Esophagus squamous epithelium (tissue), 4 donors: ENCODE measurements at regions not wholly inside any gene's neighbourhood (a gene's known extent, or its start where the extent isn't known, plus 50 kb on each side); places are given as distances from the start of the nearest gene placed in this dataset.

Source experiments
- POLR2A ChIP-seq, 4 donors: fragments of 450-650 bp; IDR thresholded peaks; one replicate each; pipeline ENCODE4 v1.6.1; 2017; ENCODE audit warnings: antibody characterized with exemption in 4 of 4, mild to moderate bottlenecking in 4 of 4, moderate library complexity in 3 of 4
- TF ChIP-seq, protein P1 (sequence below), 6 experiments: fragments of 450-650 bp in 4 of 6; fragments of 200-600 bp in 2 of 6; sonication (generic) in 2 of 6; IDR thresholded peaks; one replicate each; pipeline ENCODE4 v1.5.1; 2016 to 2019; ENCODE audit warnings: antibody characterized with exemption in 6 of 6, mild to moderate bottlenecking in 4 of 6, moderate library complexity in 4 of 6

GRCh38 chr18:46212398-46212797 is 108.2 kb downstream of the HAUS1 start:
- TF ChIP-seq, protein P1, sequence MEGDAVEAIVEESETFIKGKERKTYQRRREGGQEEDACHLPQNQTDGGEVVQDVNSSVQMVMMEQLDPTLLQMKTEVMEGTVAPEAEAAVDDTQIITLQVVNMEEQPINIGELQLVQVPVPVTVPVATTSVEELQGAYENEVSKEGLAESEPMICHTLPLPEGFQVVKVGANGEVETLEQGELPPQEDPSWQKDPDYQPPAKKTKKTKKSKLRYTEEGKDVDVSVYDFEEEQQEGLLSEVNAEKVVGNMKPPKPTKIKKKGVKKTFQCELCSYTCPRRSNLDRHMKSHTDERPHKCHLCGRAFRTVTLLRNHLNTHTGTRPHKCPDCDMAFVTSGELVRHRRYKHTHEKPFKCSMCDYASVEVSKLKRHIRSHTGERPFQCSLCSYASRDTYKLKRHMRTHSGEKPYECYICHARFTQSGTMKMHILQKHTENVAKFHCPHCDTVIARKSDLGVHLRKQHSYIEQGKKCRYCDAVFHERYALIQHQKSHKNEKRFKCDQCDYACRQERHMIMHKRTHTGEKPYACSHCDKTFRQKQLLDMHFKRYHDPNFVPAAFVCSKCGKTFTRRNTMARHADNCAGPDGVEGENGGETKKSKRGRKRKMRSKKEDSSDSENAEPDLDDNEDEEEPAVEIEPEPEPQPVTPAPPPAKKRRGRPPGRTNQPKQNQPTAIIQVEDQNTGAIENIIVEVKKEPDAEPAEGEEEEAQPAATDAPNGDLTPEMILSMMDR (IDR thresholded peaks at IDR 0.05), result no peak
- TF ChIP-seq POLR2A (IDR thresholded peaks at IDR 0.05), result no peak
